GM18870 (cell line): ENCODE measurements at regions not wholly inside any gene's neighbourhood (a gene's known extent, or its start where the extent isn't known, plus 50 kb on each side); places are given as distances from the start of the nearest gene placed in this dataset.
"Not testable (repeated sequence)": the region's sequence is repeated elsewhere in the genome, so short reads cannot be mapped to it uniquely, and the experiment has no call there.

ENCODE experiments used
- ATAC-seq: cut with Tn5 transposase; IDR thresholded peaks from one replicate; pipeline ENCODE4 v1.9.1; 2021; ENCODE audit warnings: moderate library complexity; ENCODE audit not compliant: unreplicated experiment

GRCh38 chr6:127406722-127407121 is 52.5 kb downstream of the KIAA0408 start:
- not testable (repeated sequence) for ATAC-seq

- ATAC-seq = no peak
These were observed 53.1 kb downstream of the KIAA0408 start for GRCh38 chr6:127406122-127406521.

DNA sequence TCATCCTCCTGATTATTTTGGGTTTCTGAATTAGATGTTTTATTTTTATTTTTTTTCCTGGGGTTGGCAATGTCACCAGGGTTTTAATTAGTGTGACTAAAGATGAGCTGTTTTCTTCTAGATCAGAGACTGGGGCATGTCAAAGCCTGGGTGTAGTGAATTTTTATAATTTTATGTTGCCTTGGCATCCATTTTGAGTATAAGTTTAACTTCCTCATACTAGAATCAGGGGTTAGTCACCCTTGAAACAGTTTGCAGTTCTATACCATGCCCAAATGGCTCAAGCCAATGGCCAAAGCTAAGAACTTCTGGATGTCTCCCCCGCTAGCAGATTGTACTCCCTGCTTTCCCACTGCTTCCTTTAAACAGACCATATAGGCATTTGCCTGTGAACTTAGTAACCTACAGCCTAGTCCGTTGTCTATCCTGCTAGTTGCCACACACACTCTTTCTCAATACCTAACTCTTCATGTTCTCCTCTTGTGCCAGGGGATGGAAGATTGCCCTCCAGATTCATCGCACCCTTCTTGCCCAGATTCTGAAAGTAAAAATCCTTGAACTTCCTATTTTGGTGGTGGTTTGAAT is 54.5 kb downstream of the KIAA0408 start:
- no peak for ATAC-seq

- peak; percentile 80 for ATAC-seq
These were observed 55.1 kb downstream of the KIAA0408 start for GRCh38 chr6:127404133-127404532.

DNA sequence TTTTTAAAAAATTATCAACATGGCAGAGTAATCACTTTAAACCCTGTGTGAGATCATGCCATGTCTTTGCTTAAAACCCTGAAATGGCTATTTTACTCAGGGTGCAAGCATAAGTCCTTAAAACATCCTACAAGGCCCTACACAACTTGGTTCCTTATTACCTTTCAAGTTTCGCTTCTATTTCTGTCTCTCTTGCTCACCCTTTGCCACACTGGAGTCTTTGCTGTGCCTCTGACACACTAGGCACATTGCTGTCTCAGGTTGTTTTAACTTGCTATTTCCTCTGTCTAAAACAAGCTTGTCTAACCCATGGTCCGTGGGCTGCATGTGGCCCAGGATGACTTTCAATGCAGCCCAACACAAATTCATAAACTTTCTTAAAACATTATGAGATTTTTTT is 55.6 kb downstream of the KIAA0408 start:
- ATAC-seq = peak; percentile 77

GRCh38 chr6:127402890-127403617 is 56.1 kb downstream of the KIAA0408 start:
- peak; percentile 26 for ATAC-seq

DNA sequence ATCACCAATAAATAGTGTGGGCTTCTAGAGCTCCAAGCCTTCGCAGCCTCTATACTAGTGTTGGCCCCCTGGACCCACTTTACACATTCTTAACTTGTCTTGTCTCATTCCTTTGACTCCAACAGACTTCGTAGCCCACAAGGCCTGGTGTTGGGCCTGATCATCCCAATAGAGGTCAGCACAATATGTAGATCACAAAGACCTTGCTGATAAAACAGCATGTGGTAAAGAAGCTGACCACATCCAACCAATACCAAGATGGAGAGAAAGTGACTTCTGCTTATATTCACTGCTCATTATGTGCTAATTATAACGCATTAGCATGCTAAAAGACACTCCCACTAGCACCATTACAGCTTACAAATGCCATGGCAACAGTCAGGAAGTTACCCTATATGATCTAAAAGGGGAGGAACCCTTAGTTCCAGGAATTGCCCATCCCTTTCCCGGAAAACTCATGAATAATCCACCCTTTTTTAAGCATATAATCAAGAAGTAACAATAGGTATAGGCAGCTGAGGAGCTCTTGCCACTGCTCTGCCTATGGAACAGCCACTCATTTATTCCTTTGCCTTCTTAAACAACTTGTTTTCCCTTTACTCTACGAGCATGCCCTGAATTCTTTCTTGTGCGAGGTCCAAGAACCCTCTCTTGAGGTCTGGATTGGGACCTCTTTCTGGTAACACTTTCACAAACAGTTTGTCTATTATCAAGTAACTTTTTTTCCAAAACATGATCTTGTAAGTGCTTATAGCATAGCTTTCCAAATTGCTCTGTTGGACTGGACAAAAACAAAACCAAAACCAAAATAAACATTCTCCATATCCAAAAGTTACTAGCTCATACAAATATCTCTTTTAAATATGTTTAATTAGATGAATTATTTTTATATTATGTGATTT is 54.6 kb upstream of the ECHDC1 start:
- no peak for ATAC-seq

GRCh38 chr6:127397171-127397597 is 53.8 kb upstream of the ECHDC1 start:
- not testable (repeated sequence) for ATAC-seq
